ENCODE measurements at regions not wholly inside any gene's neighbourhood (a gene's known extent, or its start where the extent isn't known, plus 50 kb on each side); places are given as distances from the start of the nearest gene placed in this dataset.
"Not testable (repeated sequence)": the region's sequence is repeated elsewhere in the genome, so short reads cannot be mapped to it uniquely, and the experiment has no call there.

- DNase-seq, result no peak
Observed at GRCh38 chr2:145374165-145374564, 854.2 kb upstream of the ZEB2 start.

DNA sequence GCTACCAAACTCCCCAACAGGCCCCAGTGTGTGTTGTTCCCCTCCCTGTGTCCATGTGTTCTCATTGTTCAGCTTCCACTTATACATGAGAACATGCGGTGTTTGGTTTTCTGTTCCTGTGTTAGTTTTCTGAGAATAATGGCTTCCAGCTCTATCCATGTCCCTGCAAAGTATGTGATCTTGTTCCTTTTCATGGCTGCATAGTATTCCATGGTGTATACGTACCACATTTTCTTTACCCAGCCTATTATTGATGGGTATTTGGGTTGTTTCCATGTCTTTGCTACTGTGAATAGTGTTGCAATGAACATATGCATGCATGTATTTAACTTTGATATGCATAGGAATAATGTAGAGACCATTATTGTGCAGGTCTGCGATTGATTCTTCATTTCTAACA is 847.4 kb upstream of the ZEB2 start:
- not testable (repeated sequence) for DNase-seq

DNA sequence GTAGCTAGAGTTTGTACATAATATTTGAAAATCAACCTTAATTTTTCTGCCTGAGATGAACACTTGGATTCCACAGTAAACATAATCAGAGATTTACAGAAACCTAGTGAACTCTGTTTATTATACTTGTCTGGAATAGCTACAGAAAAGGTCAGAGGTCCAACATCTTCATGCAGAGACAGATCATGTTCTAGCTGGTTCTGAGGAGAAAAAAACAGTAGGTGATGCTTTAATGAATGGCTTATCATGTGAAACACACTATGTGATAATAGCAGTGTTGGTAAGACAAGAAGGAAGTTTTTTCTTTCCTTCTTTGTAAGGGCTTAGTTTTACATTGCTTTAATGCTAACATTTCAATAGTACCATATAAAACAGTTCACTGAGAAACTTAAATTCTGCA is 846.4 kb upstream of the ZEB2 start:
- DNase-seq, result no peak

- peak; percentile 32 for DNase-seq
Observed at GRCh38 chr2:145360129-145360790, 840.3 kb upstream of the ZEB2 start.

DNA sequence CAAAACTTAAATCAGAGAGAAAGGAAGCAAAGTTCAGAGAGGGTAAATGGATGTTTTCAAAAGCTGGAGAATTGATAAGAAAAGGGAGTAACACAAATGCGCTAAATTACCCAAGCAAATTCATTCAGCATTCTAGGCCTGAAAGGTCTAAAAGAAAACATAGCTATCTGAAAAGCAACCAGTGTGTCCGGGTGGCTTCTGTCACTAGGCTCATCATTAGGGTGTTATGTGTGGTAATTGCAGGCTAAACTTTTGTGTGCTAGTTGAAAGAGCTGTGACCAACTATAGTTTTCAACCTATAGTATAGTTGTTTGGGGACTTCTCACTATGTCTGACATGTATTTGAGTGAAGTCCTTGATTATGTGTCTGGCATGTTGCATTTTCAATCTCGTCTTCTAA is 839.6 kb upstream of the ZEB2 start:
- DNase-seq, result no peak

DNA sequence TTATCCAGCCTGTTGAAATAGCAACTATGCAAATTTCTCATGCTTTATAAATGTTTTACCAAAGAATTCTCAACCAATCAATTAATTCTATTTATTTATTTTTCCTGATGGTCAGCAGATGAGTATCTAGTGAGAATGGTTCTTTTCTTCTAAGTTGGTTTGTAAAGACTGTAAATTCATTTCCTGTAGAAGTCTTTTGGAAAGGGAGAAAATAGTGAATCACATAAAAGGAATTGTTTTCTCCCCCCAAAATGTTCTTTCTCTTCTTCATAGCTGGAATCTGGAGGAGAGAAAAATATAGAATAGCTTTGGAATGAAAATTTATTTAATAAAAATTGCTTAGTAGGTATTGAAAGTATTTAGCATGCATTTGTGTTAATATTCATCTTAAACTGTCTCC is 836.1 kb upstream of the ZEB2 start:
- DNase-seq, result no peak

GRCh38 chr2:145352484-145352883 is 832.6 kb upstream of the ZEB2 start:
- DNase-seq, result no peak

DNA sequence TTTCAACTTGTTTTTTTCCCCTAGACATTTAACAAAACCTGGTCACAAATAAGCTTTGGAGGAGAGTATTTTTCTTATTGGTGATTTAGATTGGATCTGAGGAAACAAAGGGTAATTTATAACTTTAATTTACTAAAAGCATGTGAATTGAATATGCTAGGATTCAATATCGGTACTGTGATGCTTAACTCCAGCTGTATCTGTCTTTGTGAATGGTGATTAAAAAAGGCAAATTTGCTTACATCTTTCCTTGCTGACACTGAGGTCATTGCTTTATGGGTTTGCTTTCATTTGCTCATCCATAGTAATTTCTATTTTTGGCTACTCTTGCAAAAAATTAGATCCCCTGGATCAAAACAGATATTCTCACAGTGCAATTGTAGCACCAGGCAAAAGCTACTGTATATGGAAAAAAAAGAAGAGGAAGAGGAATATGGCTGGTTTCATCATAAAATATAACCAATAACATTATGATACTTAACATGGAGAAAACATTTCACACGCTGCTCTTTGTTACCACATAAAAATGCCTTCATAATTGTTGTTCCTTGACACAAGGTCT is 832.0 kb upstream of the ZEB2 start:
- no peak for DNase-seq

GRCh38 chr2:145350011-145350410 is 830.1 kb upstream of the ZEB2 start:
- DNase-seq, result no peak

- DNase-seq, result no peak
Observed at GRCh38 chr2:145344076-145344724, 824.3 kb upstream of the ZEB2 start.

DNA sequence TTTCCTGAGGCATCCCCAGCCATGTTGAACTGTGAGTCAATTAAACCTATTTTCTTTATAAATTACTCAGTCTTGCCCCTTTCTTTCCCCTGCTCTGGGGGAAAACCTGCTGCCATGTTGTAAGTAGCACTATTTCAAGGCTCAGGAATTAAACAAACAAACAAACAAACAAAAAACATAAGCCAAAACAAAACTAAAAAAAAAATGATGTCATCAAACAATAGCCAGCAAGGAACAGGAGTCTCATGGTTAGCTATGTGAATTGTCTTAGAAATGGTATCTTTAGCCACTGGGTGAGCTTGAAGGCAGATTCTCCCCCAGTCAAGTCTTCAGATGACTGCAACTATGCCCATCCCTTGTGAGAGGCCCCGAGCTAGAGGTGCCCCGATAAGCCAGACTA is 823.4 kb upstream of the ZEB2 start:
- DNase-seq, result no peak

- no peak for DNase-seq
Observed at GRCh38 chr2:145341536-145341935, 821.6 kb upstream of the ZEB2 start.

GRCh38 chr2:145339646-145340045 is 819.7 kb upstream of the ZEB2 start:
- no peak for DNase-seq

GRCh38 chr2:145332210-145332898 is 812.4 kb upstream of the ZEB2 start:
- DNase-seq, result no peak

- DNase-seq, result peak; percentile 3
Observed at GRCh38 chr2:145329971-145330370, 810.1 kb upstream of the ZEB2 start.

DNA sequence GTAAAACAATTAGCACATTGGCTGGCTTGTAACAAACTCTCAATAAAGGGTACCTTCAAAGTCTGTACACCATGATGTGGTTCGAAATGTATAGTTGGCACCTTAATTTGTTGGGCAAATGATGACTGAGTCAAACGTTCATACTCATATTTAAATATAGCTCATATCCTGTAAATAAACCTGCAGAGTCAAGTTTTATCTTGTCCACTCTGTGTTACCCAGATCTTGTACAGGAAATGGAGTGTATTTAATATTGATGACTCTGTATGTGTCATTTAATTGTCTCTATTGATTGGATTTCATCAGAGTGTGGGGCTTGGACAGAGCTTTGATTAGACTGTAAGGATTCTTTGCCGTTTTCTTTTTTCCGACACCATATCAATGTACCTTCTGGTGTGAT is 805.6 kb upstream of the ZEB2 start:
- DNase-seq, result no peak

GRCh38 chr2:145324748-145325147 is 804.8 kb upstream of the ZEB2 start:
- DNase-seq, result no peak

GRCh38 chr2:145323512-145323911 is 803.6 kb upstream of the ZEB2 start:
- DNase-seq, result no peak

GRCh38 chr2:145321344-145321743 is 801.4 kb upstream of the ZEB2 start:
- DNase-seq, result no peak

DNA sequence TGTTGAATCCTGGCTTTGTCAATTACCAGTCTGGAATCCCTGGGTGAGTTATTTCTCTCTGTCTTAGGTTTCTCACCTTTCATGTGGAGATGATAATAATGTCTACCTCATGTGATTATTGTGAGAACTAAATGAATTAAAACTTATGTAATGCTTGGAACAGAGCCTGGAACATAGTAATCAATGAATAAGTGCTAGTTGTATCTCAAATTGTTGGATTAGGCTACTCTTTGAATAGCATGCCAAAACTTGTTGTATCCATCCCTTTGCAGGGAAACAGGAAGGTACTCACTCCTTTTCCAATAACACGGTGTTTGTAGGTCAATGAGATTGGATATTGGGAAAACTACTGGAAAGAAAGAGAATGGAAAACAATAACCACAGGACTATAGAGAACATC is 796.6 kb upstream of the ZEB2 start:
- no peak for DNase-seq

DNA sequence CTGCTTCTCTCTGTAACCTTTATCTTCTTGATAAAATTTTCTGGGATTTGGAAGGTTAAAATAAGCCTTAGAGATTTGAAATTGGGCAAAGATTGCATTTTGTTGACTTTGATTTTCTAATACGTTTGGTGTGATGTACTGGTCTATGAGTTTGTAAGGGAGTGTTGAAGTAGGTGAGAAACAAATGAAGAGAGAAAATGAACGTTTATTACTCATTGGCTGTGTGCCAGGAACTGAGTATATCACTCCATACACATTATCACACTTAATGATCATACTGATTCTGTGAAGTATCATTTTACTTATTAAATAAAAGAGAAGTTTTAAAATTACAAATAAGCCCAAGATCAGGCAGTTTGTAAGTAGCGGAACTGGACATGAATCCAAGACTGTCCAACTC is 795.1 kb upstream of the ZEB2 start:
- no peak for DNase-seq

DNA sequence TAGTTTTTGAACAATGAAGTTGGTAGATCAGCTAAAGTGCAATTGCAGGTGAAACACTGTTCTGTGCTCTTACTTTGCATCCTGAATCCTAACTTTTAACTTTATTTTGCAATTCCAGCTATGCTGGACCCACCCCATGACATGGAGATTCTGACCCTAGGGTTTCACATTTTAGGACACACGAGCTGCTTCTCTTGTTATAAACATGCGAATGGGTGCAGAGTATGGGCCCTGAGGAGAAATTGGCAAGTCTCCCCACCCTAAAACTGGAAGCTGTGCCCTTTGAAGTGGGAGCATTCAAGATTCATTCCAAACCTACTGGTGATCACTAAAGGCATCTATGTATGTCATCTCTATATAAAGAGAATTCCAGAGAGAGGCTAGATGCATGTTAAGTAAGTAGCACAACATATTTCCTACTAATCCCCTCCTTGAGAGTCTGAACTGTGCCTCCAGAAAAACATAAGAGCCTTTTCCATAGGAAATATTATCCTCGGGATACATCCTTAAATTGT is 794.3 kb upstream of the ZEB2 start:
- DNase-seq, result no peak

- no peak for DNase-seq
Observed at GRCh38 chr2:145305889-145306288, 786.0 kb upstream of the ZEB2 start.
